HG03558 (cell line): ENCODE measurements at regions not wholly inside any gene's neighbourhood (a gene's known extent, or its start where the extent isn't known, plus 50 kb on each side); places are given as distances from the start of the nearest gene placed in this dataset.

Experiments used
- ATAC-seq: cut with Tn5 transposase; IDR thresholded peaks from one replicate; pipeline ENCODE4 v1.9.1; 2021; ENCODE audit warnings: moderate number of reproducible peaks; ENCODE audit not compliant: unreplicated experiment; ENCODE audit errors: extremely low read depth

DNA sequence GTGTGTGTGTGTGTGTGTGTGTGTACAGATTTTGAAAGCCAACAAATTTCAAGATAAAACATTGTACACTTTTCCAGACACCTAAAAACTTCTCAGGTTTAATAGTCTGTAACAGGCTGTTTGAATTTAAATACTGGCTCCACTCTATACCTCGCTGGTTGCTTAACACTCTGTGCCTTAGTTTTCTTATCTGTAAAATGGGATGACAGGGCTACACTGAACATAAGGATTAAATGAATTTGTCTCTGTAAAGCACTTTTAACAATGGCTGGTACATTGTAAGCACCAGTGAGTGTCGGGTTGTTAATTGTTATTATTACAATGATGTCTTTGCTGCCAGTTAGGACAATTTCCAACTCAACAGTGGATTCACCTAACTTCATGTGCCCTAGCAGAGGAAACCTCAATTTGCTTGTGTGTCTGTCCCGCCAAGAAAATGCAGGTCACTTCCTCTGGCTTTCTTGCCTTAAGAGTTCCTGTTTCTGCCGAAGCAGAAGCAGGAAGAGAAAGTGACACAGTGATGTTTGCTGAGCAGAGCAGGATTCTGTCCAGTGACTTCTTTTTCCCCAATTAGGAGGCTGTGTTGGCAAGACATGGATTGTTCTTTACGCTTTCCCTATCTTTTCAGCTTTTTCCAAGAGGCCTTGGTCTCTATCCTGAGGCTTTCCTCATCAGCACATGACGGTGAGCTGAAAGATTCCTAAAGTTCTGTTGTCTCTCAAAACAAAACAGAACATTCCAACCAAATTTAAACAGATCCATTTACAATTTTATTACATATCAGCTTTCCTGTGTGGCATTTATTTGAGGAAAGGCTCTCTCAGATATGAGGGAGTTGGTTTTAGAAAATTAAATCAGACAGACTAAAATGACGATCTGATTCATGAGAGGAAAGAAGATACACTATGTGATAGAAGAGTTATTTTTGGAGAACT is 154.1 kb upstream of the ATP2B1 start:
- peak; percentile 45 for ATAC-seq

DNA sequence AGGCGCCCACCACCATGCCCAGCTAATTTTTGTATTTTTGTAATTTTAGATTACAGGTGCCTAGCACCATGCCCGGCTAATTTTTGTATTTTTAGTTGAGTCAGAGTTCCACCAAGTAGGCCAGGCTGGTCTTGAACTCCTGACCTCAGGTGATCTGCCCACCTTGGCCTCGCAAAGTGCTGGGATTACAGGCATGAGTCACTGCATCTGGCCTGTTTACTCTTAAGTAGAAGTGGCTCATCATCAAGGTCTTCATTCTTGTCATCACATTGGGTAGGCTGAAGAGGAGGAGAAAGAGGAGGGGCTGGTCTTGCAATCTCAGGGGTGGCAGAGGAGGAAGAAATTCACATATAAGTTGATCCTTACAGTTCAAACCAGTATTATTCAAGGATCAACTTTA is 152.4 kb upstream of the ATP2B1 start:
- ATAC-seq, result no peak

DNA sequence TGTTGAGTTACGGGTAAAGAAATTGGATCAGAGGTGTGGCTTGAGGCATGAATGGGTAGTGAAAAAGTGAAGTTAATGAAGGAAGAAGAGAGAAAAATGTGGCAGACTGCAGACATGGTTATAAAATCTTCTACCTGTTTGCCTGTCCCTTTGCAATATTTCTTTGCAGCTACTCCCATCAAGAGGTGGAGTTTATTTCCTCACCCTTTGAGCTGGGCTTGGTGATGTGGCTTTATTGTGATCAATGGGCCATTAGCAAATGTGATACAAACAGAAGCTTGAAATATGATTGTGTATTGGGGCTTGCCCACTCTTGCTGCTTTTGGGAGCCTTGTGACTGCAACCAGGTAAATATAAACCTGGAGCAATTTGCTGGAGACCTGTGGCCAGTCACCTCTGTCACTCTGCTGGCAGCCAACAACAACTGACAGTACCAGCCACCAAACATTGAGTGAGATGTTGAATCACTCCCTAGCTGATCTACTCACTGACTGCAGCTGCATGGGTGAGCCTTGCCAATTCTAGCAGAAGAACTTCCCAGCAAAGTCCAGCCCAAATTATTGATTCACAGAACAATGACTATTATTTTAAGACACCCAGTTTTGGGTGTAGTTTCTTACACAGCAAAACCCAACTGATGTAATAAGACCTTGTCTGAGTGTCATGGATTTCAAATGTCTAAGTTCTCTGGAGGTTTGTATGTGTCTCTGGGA is 151.0 kb upstream of the ATP2B1 start:
- ATAC-seq, result no peak

DNA sequence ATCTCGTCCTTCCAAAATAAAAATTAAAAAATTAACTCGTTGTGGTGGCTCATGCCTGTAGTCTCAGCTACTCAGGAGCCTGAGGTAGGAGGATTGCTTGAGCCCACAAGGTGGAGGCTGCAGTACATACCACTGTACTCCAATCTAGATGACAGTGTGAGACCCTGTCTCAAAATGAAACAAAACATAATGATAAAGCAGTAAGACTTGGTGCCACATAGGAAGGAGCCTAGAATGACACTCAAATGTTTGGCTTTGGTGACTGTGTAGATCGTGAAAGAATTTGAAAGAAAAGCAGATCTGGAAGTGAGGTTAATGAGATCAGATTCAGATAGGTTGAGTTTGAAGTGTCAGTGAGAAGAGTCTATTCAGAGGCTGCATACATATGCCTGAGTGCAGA is 150.1 kb upstream of the ATP2B1 start:
- no peak for ATAC-seq

DNA sequence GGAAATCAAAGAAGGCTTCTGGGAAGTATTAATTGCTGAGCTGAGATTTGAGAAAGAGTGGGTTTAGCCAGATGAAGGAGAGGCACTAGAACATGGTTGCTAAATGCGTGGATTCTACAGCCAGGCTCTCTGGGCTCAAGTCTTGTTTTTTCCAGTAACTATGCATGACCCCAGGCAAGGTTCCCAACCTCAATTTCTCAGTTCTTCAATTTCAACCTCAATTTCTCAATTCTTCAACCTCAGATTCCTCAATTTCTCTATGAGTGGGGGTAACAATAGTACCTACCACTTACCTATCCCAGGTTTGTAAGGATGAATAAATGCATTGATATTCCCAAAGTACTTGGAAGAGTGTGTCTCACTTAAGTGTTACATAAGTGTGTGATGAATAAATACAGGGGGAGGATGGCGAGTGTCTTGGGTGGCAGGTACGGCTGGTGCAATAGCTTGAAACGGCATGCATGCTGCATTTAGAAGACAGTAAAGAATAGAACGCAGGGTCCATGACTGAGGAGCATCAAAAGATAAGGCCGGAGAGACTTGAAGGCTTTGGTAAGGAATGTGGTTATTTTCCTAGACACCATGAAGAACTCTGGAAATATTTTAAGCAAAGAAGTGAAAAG is 149.1 kb upstream of the ATP2B1 start:
- ATAC-seq, result no peak

DNA sequence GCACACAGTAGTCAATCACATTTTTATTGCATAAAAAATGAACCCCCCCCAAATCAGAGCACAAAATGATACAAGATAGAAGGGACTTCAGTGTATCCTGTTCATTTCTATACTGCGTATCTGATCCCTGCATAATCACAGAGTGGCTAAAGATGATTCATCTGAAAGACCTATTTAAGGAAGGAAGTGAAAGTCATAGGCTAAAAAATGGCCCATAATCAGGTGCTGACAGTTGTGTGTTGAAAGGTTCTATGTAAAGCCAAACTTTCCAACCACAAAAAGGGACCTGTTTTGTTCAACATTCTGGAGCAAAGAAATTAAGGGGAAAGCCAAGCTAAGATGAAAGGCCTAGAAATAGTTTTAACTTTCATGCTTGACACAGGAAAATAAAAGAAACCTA is 147.8 kb upstream of the ATP2B1 start:
- peak; percentile 90 for ATAC-seq

DNA sequence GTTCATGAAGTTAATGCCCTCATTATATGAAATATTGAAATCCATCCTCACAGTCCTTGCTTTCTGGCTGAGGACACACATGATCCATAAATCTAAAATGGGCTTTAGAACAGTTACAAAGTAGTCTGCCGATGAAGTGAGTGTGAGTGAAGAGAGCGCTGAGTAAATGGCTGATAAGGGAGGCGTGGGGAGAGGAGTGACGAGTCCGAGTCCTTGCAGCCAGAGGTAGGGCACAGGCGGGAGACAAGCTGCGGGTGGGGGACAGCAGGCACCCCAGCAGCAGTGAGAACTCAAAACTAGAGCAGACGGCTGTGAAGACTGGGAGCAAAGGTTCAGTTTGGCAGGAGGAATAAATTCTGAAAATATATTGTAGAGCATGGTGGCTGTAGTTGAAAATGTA is 140.1 kb upstream of the ATP2B1 start:
- ATAC-seq, result no peak

DNA sequence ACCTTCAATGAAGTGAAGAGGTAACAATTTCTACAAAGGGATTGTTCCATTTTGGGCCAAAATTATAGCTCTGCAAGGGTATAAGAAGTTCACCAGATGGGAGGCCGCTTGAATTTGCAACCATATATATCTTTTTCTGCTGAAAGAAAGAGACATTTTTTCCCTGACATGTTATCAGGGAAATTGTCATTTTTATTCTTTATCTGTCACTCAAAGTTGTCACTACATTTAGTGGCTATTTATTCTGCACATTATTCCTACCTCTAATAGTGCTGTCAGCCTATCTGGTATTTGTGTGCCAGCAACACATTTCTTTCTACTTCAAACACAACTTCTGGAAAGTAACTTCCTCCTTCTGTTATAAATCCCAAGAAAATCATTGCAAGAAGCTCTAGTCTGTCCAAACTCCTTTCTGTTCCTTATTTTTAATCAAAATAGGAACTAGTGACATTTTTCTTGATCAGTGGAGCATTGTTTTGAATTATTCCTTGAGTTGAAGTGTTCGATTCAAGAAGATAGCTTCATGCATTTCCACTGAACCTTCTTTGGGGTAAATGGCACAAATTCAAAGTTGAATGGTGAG is 137.9 kb upstream of the ATP2B1 start:
- no peak for ATAC-seq

DNA sequence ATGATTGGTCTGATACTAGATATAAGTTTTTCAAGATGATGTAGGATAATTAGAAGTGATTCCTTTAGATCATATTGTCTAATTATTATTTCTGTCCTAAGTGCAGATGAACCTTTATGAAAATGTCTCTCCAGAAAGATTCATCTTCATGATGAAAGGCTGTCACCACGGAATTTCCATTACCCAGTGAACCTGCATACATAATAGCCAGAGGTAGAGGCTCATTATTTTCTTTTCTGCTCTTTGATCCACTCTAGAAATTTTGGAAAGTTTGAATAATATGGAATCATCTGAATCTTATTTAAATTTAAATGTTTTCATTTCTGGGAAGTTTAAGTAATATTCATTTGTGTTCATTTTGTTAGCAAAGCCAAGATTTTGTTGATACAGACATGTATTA is 137.1 kb upstream of the ATP2B1 start:
- ATAC-seq, result no peak

DNA sequence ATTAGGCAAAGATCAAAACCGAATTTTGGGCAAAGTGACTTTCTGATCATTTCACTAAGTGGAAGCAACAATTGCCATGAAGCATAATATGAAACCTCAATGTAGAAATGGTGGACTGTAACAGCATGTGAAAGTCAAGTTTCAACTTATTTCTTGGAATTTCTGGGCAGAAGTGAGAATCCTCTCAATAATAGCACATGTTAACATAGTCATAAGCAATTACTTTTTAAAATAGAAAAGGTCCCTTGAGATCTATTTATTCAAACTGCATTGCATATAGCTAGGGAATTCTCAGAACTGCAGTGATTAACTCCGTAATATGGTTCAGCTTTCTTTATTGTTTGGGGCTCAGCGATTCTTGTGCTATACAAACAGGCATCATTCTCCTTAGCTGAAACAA is 136.7 kb upstream of the ATP2B1 start:
- no peak for ATAC-seq

DNA sequence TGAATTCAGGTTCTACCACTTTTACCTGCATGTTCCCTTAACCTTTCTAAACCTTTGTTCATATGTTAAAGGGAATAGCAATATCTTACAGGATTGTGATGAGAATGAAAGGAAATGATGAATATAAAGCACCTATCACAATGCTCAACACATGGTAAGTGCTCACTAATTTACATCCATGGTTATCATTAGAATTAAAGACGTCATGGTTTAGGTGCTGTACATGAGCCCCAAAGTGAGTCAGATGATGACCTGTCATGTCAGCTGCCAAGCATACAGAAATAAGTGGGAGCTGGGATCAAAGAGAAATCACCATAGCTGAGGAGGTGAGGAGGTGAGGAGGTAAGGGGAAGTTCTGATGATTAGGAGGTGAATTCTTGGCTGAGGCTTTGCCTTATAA is 135.9 kb upstream of the ATP2B1 start:
- no peak for ATAC-seq

DNA sequence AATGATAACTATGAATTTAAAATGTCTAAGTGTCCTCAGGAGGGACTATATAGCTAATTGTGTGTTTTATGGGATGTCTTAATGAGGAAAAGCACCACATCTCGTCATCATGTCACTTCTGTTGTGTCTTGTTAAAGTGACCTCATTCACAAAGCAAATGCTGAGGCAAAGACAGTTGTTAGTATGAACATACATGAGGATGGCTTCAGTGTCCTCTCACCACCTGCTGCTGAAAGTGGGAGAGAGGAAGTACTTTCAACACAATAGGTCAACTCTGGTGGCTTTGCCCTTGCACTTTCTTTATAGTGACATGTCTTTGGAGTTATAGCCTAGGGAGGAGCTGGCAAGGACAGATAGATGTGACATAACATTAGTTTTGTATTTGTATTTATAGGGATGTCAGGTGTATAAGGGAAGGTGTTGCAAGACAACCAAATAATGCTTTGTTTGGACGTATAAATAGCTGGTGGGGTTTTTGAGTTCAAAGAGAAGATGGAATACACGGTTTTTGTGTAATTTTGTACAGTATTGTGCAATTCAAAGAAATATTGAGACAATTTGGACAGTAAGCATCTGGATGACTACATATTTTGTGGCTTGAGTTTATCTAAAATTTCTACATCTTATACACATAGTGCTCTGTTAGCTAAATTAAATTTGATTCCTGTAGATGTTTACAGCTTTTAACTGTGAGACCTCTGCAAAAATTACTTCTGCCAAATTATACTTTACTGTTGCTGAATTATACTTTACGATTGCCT is 131.7 kb upstream of the ATP2B1 start:
- ATAC-seq, result no peak

DNA sequence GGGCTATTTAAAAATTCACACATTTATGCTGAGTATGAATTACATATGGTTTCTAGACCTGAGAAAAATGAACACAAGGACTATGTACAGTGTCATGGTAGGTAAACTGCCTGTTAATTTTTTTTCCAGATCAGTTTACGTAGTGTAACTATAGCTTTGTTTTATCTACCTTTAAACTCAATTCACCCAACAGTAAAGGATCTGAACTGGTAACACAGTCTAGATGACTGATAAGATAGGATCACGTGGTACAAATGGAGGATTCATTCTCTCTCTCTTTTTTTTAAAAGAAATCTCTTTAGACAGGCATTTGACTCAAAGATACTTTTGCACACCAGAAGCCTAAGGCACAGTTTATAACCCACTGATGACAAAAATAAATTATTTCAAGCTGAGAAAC is 130.8 kb upstream of the ATP2B1 start:
- no peak for ATAC-seq

DNA sequence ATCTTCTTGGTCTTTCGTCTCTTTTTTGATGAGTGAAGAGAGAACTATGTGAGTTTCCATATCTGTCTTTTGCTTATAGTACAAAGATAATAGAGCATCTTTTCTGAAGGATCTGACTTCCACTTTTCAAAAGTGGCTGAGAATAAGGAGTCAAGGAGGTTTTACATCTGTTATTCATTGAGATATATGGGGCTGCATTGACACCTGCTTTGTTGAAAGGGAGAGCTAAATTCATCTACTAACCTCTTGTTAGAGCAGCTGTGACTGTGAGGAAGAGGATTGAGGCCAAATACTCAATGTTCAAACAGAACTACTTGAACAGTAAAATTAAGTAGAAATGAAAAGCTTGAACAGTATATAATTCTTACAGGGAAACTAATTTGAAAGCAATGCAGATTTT is 130.2 kb upstream of the ATP2B1 start:
- ATAC-seq, result no peak

DNA sequence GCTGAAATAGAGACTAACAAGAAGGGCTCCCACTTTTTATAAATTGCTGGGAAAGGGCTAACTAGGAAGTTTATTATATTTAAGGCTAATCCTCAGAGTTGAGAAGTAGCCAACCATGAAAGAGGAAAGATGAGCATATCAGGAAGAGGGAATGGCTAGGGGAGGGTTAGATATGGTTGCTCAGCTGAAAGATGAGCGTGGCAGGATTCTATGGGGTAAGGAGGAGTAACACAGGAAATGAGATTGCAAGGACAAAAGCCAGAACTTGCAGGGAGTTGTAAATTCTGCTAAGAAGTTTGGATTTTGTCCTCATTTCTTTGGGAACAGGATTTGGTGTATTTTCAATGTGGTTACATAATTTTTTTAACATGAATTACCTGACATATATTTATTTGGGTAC is 127.4 kb upstream of the ATP2B1 start:
- no peak for ATAC-seq

DNA sequence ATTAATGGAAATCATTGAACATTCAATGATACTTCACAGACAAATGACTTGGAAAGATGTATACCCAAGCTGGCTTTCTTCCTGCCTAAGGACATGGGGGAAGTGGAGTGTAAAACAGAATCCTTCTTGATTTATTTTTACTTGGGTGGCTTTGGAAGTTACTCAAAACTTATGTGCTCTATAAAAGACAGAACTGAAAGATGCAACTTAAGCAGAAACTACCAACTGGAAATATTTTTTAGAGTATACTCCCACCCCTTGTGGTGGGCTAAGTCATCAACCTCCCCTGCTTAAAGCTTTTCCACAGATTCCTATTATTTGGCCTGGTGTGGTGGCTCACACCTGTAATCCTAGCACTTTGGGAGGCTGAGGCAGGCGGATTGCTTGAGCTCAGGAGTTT is 126.0 kb upstream of the ATP2B1 start:
- ATAC-seq, result no peak

DNA sequence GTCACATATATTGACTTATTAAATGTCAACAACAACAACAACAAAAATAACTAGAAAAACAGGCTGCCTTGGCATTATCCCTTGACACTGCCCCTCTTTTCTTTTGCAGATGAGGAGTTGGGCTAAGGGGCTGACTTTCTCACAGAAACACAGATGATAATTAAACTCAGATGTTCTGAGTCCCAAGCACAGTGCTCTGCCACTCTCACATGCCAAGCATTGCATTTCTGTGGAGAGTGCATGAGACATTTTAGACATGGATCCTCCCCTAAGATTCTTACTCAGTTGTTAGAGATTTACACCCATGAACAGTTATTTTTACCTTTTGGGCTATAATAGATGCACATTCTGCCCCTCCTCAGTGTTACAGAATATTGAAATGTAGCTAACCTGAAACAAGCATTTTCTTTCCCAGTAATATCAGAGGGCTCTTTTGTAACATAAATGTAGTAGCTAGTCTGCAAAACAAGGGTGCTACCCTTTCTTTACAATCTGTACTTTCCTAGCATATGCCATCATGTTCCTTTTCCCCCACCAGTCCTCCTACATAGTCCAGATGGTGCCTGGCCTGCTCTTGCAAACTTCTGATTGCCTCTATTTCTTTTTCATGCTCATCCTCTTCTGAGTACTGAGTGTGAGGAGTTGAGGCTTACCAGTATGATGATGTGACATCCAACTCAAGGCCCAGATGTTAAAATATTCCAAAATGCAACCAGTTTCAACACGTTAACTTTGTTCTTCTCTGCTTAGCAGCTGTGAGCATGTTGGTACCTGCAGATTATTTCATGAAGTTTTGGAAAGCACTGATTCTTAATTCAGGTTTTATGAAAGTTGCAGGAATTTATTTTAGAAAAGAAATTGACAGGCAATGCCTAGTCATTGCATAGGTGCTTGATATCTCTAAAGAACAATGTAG is 125.0 kb upstream of the ATP2B1 start:
- ATAC-seq, result no peak

DNA sequence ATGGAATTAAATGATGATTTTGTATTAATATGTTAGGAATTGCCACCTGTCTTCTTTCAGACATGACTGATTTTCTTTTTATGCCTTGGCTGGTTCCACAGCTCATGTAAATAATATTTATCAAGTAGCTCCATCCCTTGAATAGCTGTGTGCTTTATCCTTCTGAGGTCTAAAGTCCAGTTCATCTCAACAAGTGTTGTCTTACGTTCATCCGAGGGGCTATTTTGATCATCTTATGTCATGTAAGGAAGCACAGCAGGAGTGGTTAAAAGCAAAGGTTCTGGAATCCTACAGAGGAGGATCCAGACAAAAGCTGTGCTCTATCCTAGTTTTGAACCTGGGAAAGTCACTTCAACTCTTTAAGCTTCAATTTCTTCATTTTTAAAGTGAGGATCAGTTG is 123.7 kb upstream of the ATP2B1 start:
- no peak for ATAC-seq
